PC-3 (cell line): ENCODE measurements at regions not wholly inside any gene's neighbourhood (a gene's known extent, or its start where the extent isn't known, plus 50 kb on each side); places are given as distances from the start of the nearest gene placed in this dataset.

Source experiments
- EZH2 ChIP-seq: fragments of 300-600 bp; sonication (generic); IDR thresholded peaks from one replicate; pipeline ENCODE4 v1.6.1; 2017; ENCODE audit warnings: antibody characterized with exemption, mild to moderate bottlenecking, low read length; ENCODE audit not compliant: unreplicated experiment
- EZH2phosphoT487 ChIP-seq: fragments of 300-600 bp; sonication (generic); IDR thresholded peaks from 2 replicates; pipeline ENCODE4 v1.6.1; 2018; ENCODE audit warnings: mild to moderate bottlenecking, antibody characterized with exemption, low read length, borderline replicate concordance
- TF ChIP-seq, protein P1 (sequence below): fragments of 300-600 bp; sonication (generic); conservative IDR thresholded peaks from 2 replicates; pipeline ENCODE4 v1.5.1; 2017; ENCODE audit warnings: antibody characterized with exemption, low read depth, mild to moderate bottlenecking, low read length

GRCh38 chr1:108075055-108075454 is 110.1 kb upstream of the VAV3 start:
- TF ChIP-seq, protein P1, sequence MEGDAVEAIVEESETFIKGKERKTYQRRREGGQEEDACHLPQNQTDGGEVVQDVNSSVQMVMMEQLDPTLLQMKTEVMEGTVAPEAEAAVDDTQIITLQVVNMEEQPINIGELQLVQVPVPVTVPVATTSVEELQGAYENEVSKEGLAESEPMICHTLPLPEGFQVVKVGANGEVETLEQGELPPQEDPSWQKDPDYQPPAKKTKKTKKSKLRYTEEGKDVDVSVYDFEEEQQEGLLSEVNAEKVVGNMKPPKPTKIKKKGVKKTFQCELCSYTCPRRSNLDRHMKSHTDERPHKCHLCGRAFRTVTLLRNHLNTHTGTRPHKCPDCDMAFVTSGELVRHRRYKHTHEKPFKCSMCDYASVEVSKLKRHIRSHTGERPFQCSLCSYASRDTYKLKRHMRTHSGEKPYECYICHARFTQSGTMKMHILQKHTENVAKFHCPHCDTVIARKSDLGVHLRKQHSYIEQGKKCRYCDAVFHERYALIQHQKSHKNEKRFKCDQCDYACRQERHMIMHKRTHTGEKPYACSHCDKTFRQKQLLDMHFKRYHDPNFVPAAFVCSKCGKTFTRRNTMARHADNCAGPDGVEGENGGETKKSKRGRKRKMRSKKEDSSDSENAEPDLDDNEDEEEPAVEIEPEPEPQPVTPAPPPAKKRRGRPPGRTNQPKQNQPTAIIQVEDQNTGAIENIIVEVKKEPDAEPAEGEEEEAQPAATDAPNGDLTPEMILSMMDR: no peak
- TF ChIP-seq EZH2: no peak
- no peak for TF ChIP-seq EZH2phosphoT487
